Motor neuron (in vitro differentiated cells): ENCODE measurements at regions not wholly inside any gene's neighbourhood (a gene's known extent, or its start where the extent isn't known, plus 50 kb on each side); places are given as distances from the start of the nearest gene placed in this dataset.

Experiments
- ATAC-seq, 8 experiments: fragments of 200-7000 bp; cut with Tn5 transposase; replicated peaks in 6 of 8; 2 replicates each; pipeline ENCODE4 v1.8.0; 2021; ENCODE audit warnings: mild to moderate bottlenecking in 8 of 8, moderate library complexity in 8 of 8
- H3K27ac ChIP-seq, 2 donors: fragments of 250-450 bp; sonication (Bioruptor Pico); 2 replicates each; pipeline ENCODE4 v1.9.0; 2021; ENCODE audit warnings: antibody characterized with exemption in 2 of 2, mild to moderate bottlenecking in 2 of 2, moderate library complexity in 1 of 2
- H3K4me1 ChIP-seq, 2 donors: fragments of 250-450 bp; sonication (Bioruptor Pico); replicated peaks in 1 of 2; 2 replicates each; pipeline ENCODE4 v1.6.1; 2021; ENCODE audit warnings: antibody characterized with exemption in 2 of 2, mild to moderate bottlenecking in 2 of 2, moderate library complexity in 1 of 2
- H3K4me3 ChIP-seq, 5 donors: fragments of 250-450 bp; sonication (Bioruptor Pico); 2 replicates each; pipeline ENCODE4 v1.9.0; 2021; ENCODE audit warnings: antibody characterized with exemption in 5 of 5, mild to moderate bottlenecking in 5 of 5, moderate library complexity in 4 of 5
- WGBS, 10 experiments: fragments of 450-650 bp; shearing (Covaris generic); methylation state at CpG; one replicate each; pipeline ENCODE4 v1.0.0; 2022; 5-methylcytosine and 5-hydroxymethylcytosine counted together
- in situ Hi-C, 9 experiments: fragments of 400-800 bp; cut with MboI; loops; one replicate each; pipeline ENCODE4 v1.15.0; 2021; ENCODE audit warnings: low sequenced_read_pairs in 9 of 9, low pct_unique_long_range_greater_than_20kb in 2 of 9; ENCODE audit not compliant: unreplicated experiment in 9 of 9

GRCh38 chr6:137995371-137995770 is 111.8 kb downstream of the PERP start:
- H3K4me3 ChIP-seq: no peak overlapping the region
- H3K4me1 ChIP-seq: no peaks in the 10 kb centered on the region
- no peak for ATAC-seq
- in situ Hi-C loops: loop anchor here in 1 of 9 experiments (25.0 kb wide), 1 partner anchor 283 kb away; no protein-coding TSS in a partner anchor
- H3K27ac ChIP-seq: no peak overlapping the region
- 17 to 50% (median 40%) methylated on average over 1 of the region's 1 CpG; no CpG with 5 or more reads in 7 of the 10 experiments for WGBS, 10 experiments

DNA sequence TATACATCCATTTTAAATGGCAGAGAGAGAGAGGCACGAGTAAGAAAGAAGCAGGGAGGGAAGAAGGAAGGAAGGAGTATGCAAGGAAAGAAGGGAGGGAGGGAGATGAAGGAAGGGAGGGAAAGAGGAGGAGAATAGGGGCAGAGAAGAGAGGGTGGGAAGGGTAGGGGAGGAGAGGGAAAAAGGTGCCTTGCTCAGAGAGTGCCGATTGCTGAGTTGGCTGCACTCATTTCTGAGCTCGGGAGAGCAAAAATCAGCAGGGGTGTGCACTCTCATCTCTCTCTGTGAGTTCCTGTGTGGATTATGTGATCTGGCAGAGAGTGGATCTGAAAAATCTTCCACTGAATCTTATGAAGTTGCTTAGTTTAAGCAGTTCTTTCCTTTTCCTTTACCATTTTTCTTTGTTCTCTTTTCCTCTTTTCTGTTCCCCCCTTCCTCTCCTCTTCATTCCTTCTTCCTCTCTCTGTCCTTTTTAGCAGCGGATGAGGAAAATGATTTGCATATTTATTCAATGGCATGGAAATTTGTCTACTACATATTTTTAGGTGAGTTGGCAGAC is 108.7 kb downstream of the PERP start:
- ATAC-seq: peak in 1 of 8 experiments; percentile 47
- no peak overlapping the region for H3K4me3 ChIP-seq
- H3K4me1 ChIP-seq: no peaks in the 10 kb centered on the region
- H3K27ac ChIP-seq: no peak overlapping the region
- WGBS, 10 experiments: 17 to 100% (median 80%) methylated on average over 1 to 3 of the region's 4 CpGs; no CpG with 5 or more reads in 2 of the 10 experiments
- in situ Hi-C loops: loop anchor here in 1 of 9 experiments (25.0 kb wide), 1 partner anchor 286 kb away; no protein-coding TSS in a partner anchor

DNA sequence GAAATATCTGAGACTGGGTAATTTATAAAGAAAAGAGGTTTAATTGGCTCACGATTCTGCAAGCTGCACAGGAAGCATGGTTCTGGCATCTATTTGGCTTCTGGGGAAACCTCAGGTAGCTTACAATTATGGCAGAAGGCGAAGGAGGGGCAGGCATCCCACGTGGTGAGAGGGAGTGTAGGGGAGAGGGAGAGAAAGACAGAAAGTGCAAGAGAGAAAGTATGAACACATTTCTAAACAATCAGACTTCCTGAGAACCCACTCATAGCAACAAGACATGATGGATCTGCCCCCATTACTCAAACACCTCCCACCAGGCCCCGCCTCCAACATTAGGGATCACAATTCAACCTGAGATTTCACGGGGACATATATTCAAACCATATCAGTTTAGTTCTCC is 107.4 kb downstream of the PERP start:
- no peak overlapping the region for H3K4me3 ChIP-seq

DNA sequence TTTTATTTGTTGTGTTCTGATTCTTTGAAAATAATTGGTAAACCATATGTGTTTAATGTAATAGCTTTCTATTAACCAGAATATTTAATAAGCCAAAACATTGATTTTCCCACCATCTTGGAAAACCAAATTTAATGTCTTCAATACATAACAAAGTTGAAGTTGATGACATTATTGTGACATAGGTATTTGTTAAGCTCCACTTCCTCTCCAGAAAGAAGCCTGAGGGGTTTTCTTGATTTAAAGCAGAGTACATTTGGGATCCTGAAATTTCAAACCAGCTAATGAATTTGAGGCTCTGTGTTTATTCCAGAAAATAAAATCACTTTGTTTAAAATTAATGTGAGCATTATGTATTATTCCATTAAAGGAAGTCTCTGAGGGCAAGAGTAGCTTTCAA is 106.3 kb downstream of the PERP start:
- Histone ChIP-seq H3K27ac (no peak overlapping the region), H3K4me1 (no peaks in the 10 kb centered on the region), H3K4me3 (no peak overlapping the region)
- in situ Hi-C loops: loop anchor here in 3 of 9 experiments (5.0 to 25.0 kb wide), 3 partner anchors 104 to 286 kb away; partner anchors contain the start of gene PERP (in 2 of the 3)
- no peak for ATAC-seq

More for the DNA sequence above, 107.4 kb downstream of the PERP start:
- ATAC-seq: no peak
- no peak overlapping the region for H3K27ac ChIP-seq
- 42 to 79% (median 68%) methylated on average over 3 to 5 of the region's 5 CpGs for WGBS, 10 experiments
- no peaks in the 10 kb centered on the region for H3K4me1 ChIP-seq
- in situ Hi-C loops: loop anchor here in 4 of 9 experiments (5.0 to 25.0 kb wide), 4 partner anchors 105 to 288 kb away; partner anchors contain the start of gene PERP (in 2 of the 4)

DNA sequence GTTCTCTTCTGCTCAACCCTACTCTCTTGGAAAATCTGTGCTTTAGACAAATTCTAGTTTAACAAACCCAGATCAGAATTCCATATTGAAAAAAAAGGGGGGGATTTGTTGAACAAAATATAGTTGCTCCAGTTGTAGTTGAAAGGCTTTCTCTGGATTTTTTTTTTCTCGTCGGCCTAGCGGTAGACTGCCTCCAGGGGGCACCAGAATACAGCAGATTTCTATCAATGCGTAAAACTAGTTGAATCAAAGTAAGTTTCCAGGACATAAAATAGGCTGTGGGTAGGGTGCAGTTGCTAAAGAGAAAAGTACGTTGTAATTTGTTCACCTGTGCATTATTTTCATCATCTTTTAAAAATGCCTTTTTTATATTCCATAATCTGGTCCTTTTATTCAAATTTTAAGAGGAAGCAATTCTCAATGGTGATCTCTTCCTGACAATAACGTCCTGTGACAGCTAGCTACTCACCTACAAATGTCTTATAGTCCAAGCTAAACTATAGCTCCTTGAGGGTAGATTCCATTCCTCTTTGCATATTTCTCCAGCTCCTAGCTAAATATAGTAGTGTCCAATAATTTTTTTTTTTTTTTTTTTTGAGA is 105.4 kb downstream of the PERP start:
- Histone ChIP-seq H3K4me3 (no peak overlapping the region), H3K4me1 (no peaks in the 10 kb centered on the region), H3K27ac (no peak overlapping the region)
- in situ Hi-C loops: loop anchor here in 3 of 9 experiments (5.0 to 25.0 kb wide), 3 partner anchors 103 to 285 kb away; partner anchors contain the start of gene PERP (in 2 of the 3)
- ATAC-seq: peak in 4 of 8 experiments; percentile 18 to 36 (median 25)
- WGBS, 10 experiments: 0 to 50% (median 15%) methylated on average over 2 to 6 of the region's 6 CpGs

GRCh38 chr6:138004430-138005287 is 102.6 kb downstream of the PERP start:
- peak; percentile 44 to 76 (median 65) for ATAC-seq
- in situ Hi-C loops: loop anchor here in 3 of 9 experiments (5.0 to 25.0 kb wide), 3 partner anchors 100 to 283 kb away; partner anchors contain the start of gene PERP (in 2 of the 3)
- Histone ChIP-seq H3K27ac (no peak overlapping the region), H3K4me1 (no peaks in the 10 kb centered on the region), H3K4me3 (no peak overlapping the region)
- WGBS, 10 experiments: 2 to 64% (median 43%) methylated on average over 1 to 7 of the region's 7 CpGs; no CpG with 5 or more reads in 1 of the 10 experiments

- ATAC-seq: no peak
- no peak overlapping the region for H3K27ac ChIP-seq
- no peak overlapping the region for H3K4me3 ChIP-seq
- 63 to 96% (median 81%) methylated on average over 3 to 5 of the region's 5 CpGs for WGBS, 10 experiments
- H3K4me1 ChIP-seq: no peaks in the 10 kb centered on the region
- in situ Hi-C loops: loop anchor here in 3 of 9 experiments (10.0 to 25.0 kb wide), 2 partner anchors 99 to 281 kb away; partner anchors contain the start of gene PERP (in 2 of the 3)
Measured at GRCh38 chr6:138005846-138006245, 101.4 kb downstream of the PERP start.

DNA sequence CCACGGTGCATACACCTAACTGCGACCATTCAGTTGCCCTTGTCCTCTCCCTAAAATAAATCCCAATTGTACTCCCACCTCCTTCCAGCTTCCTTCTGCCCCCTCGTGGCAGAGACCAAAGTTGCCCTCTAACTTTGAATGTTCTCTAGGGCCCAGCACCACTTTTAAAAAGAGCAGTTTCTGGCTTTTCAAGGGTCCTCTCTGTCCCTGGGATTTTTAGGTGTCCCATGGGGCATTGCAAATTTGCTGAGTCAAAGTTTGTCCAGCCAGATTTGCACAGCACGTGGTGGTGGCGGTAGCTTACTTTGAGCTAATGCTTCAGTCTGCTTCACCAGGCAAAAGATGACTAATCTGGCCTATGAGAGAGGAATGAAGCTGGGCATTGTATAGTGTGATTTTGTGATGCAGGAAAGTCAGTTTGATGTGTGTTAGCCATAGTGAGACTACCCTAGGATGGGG is 100.2 kb downstream of the PERP start:
- no peaks in the 10 kb centered on the region for H3K4me1 ChIP-seq
- H3K27ac ChIP-seq: no peak overlapping the region
- 0 to 64% (median 24%) methylated on average over 1 to 4 of the region's 5 CpGs; no CpG with 5 or more reads in 2 of the 10 experiments for WGBS, 10 experiments
- ATAC-seq: peak in 7 of 8 experiments; percentile 18 to 81 (median 36)
- no peak overlapping the region for H3K4me3 ChIP-seq
- in situ Hi-C loops: loop anchor here in 3 of 9 experiments (10.0 to 25.0 kb wide), 2 partner anchors 98 to 280 kb away; partner anchors contain the start of gene PERP (in 2 of the 3)

DNA sequence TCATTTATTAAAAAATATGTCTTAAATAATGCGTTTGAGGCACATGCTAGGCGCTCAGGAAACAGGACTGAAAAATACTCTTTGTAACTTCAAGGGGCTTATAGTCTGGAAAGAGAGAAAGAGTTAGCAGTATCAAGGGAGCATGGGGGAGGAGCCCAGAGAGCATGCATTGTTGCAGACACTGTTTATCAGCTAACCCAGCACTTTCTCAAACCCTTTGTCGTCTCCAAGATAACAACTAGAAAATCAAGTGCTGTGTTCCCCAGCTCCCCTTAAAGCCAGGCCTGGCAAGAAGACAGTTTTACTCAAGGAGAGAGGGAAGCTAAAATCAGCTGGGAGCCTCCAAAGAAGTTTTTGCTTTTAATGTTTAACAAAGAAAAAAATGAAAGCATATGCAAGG is 98.4 kb downstream of the PERP start:
- WGBS, 10 experiments: 67 to 93% (median 79%) methylated on average over 1 to 3 of the region's 3 CpGs; no CpG with 5 or more reads in 2 of the 10 experiments
- ATAC-seq: no peak
- in situ Hi-C loops: loop anchor here in 3 of 9 experiments (10.0 to 25.0 kb wide), 2 partner anchors 96 to 279 kb away; partner anchors contain the start of gene PERP (in 2 of the 3)
- Histone ChIP-seq H3K4me1 (no peaks in the 10 kb centered on the region), H3K4me3 (no peak overlapping the region), H3K27ac (no peak overlapping the region)

DNA sequence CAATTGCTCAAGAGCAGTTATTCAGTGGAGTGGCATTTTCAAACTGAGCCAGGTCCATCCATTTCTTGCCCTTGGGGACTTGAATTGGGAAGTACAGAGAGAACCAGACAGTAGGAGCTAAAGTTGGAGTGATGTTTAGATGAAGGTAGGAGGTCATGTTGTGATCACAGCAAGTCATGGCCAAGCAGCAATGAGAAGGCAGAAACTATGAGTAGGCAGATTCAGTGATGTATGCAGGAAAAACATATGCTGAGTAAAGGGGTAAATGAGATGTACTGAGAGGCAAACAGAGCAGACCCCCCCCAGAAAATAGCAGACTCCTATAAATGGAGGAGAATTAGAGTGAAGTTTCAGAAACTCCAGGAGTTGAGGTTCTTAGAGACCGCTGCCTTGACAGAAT is 95.8 kb downstream of the PERP start:
- ATAC-seq: no peak
- no peak overlapping the region for H3K27ac ChIP-seq
- WGBS, 10 experiments: 43 to 100% (median 85%) methylated on average over 1 of the region's 1 CpG; no CpG with 5 or more reads in 4 of the 10 experiments
- no peak overlapping the region for H3K4me3 ChIP-seq
- H3K4me1 ChIP-seq: no peaks in the 10 kb centered on the region
- in situ Hi-C loops: loop anchor here in 1 of 9 experiments (25.0 kb wide), 1 partner anchor 276 kb away; no protein-coding TSS in a partner anchor

DNA sequence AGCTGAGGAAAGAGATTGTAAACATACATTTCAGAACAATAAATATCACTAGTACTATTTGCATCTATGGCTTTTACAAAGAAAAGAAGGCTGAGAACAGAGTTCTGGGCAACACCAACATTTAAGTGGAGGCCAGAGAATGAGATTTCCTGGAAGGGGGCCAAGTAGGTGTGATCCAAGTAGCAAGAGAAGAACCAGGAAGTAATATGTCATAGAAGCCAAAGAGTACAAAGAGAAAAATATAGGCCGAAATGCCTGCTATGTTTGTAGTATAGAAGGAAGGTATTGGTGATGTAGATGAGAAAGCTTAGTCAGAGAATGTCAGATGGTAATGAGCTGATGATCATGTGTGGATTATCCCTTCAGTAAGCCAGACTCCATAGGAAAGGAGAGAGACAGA is 94.5 kb downstream of the PERP start:
- no peak overlapping the region for H3K27ac ChIP-seq
- in situ Hi-C loops: loop anchor here in 1 of 9 experiments (25.0 kb wide), 1 partner anchor 275 kb away; no protein-coding TSS in a partner anchor
- no peaks in the 10 kb centered on the region for H3K4me1 ChIP-seq
- WGBS, 10 experiments: 89 to 100% (median 100%) methylated on average over 1 of the region's 1 CpG; no CpG with 5 or more reads in 3 of the 10 experiments
- no peak overlapping the region for H3K4me3 ChIP-seq
- peak in 1 of 8 experiments; percentile 18 for ATAC-seq

GRCh38 chr6:138013959-138014358 is 93.3 kb downstream of the PERP start:
- WGBS, 10 experiments: 0 to 70% (median 23%) methylated on average over 1 of the region's 1 CpG; no CpG with 5 or more reads in 2 of the 10 experiments
- ATAC-seq: peak in 4 of 8 experiments; percentile 35 to 98 (median 78)
- no peak overlapping the region for H3K4me3 ChIP-seq
- in situ Hi-C loops: loop anchor here in 1 of 9 experiments (25.0 kb wide), 1 partner anchor 273 kb away; no protein-coding TSS in a partner anchor
- H3K27ac ChIP-seq: no peak overlapping the region
- no peaks in the 10 kb centered on the region for H3K4me1 ChIP-seq
